WERI-Rb-1 (cell line): ENCODE measurements at regions not wholly inside any gene's neighbourhood (a gene's known extent, or its start where the extent isn't known, plus 50 kb on each side); places are given as distances from the start of the nearest gene placed in this dataset.
"Not testable (repeated sequence)": the region's sequence is repeated elsewhere in the genome, so short reads cannot be mapped to it uniquely, and the experiment has no call there.

Experiments
- DNase-seq: peaks from one replicate; pipeline ENCODE4 v3.0.0-alpha.2; 2020
- H3K27ac ChIP-seq: fragments of 250-450 bp; sonication (Bioruptor Pico); 2 replicates; pipeline ENCODE4 v1.5.1; 2020; ENCODE audit warnings: mild to moderate bottlenecking, moderate library complexity
- H3K27me3 ChIP-seq: fragments of 250-450 bp; sonication (Bioruptor Pico); 2 replicates; pipeline ENCODE4 v1.5.1; 2021; ENCODE audit warnings: mild to moderate bottlenecking, low read depth, moderate library complexity; ENCODE audit not compliant: insufficient read depth, severe bottlenecking
- H3K36me3 ChIP-seq: fragments of 250-450 bp; sonication (Bioruptor Pico); 2 replicates; pipeline ENCODE4 v1.5.1; 2020; ENCODE audit warnings: mild to moderate bottlenecking, moderate library complexity
- H3K4me3 ChIP-seq: 2 replicates; pipeline ENCODE4 v1.5.1; 2011; ENCODE audit warnings: low read depth, mild to moderate bottlenecking, control low read depth, low read length
- H3K9me3 ChIP-seq: fragments of 250-450 bp; sonication (Bioruptor Pico); 2 replicates; pipeline ENCODE4 v1.5.1; 2021; ENCODE audit warnings: mild to moderate bottlenecking, moderate library complexity; ENCODE audit not compliant: severe bottlenecking
- CTCF ChIP-seq: IDR thresholded peaks from 2 replicates; pipeline ENCODE4 v1.5.1; 2011; ENCODE audit warnings: low read depth, mild to moderate bottlenecking, control low read depth, inconsistent platforms, low read length

- Histone ChIP-seq H3K4me3 (no peak overlapping the region), H3K27me3 (no peaks in the 10 kb centered on the region), H3K9me3 (no peaks in the 10 kb centered on the region), H3K36me3 (no peaks in the 10 kb centered on the region), H3K27ac (no peak overlapping the region)
- DNase-seq, result no peak
- TF ChIP-seq CTCF, result no peak
These were observed 234.2 kb downstream of the AASDHPPT start for GRCh38 chr11:106311531-106312230.

- not testable (repeated sequence) for H3K9me3 ChIP-seq, H3K4me3 ChIP-seq, DNase-seq, H3K27ac ChIP-seq, H3K27me3 ChIP-seq, H3K36me3 ChIP-seq
These were observed 239.8 kb downstream of the AASDHPPT start for GRCh38 chr11:106317208-106317773.

- no peaks in the 10 kb centered on the region for H3K9me3 ChIP-seq
- no peak for DNase-seq
- H3K36me3 ChIP-seq, result no peaks in the 10 kb centered on the region
- no peak for TF ChIP-seq CTCF
- no peak overlapping the region for H3K27ac ChIP-seq
- no peak overlapping the region for H3K4me3 ChIP-seq
- no peaks in the 10 kb centered on the region for H3K27me3 ChIP-seq
These were observed 244.1 kb downstream of the AASDHPPT start for GRCh38 chr11:106321601-106322000.

GRCh38 chr11:106322106-106322505 lies 244.6 kb downstream of the AASDHPPT start:
- TF ChIP-seq CTCF, result no peak

GRCh38 chr11:106326087-106326486 lies 248.6 kb downstream of the AASDHPPT start:
- TF ChIP-seq CTCF, result no peak

More at GRCh38 chr11:106322106-106322505, 244.6 kb downstream of the AASDHPPT start:
- Histone ChIP-seq H3K27ac (no peak overlapping the region), H3K36me3 (no peaks in the 10 kb centered on the region), H3K9me3 (no peaks in the 10 kb centered on the region), H3K27me3 (no peaks in the 10 kb centered on the region), H3K4me3 (no peak overlapping the region)
- no peak for DNase-seq

GRCh38 chr11:106327134-106327533 lies 249.7 kb downstream of the AASDHPPT start:
- TF ChIP-seq CTCF, result no peak
- Histone ChIP-seq H3K9me3 (no peaks in the 10 kb centered on the region), H3K27me3 (no peaks in the 10 kb centered on the region), H3K36me3 (no peaks in the 10 kb centered on the region), H3K27ac (no peak overlapping the region), H3K4me3 (no peak overlapping the region)
- no peak for DNase-seq

More at GRCh38 chr11:106326087-106326486, 248.6 kb downstream of the AASDHPPT start:
- Histone ChIP-seq H3K9me3 (no peaks in the 10 kb centered on the region), H3K27ac (no peak overlapping the region), H3K36me3 (no peaks in the 10 kb centered on the region), H3K27me3 (no peaks in the 10 kb centered on the region), H3K4me3 (no peak overlapping the region)
- no peak for DNase-seq
